ENCODE measurements at regions not wholly inside any gene's neighbourhood (a gene's known extent, or its start where the extent isn't known, plus 50 kb on each side); places are given as distances from the start of the nearest gene placed in this dataset.

DNA sequence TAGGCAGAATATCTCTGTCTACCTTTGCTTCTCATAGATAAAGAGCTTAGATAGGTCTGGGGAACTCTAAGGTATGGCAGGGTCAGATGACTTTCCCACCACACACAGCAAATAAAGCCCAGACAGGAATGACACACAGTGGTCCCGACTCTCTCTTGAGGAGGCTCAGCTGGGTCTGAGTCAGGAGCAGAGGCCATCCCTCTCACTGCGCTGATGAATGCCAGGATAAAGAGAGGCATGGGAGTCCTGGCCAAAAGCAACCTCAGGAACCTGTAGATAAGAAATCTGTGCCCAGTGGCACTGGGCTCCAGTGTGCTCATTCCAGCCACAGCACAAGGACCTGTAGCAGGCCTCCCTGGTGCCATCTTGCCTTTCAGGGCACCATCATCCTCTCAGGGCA, 129.4 kb upstream of the PARP11 start:
- no peak for TF ChIP-seq POLR2A (IDR thresholded peaks at IDR 0.05; ENCODE audit: low read depth, low read length)
- FAIRE-seq (no peak), DNase-seq (ENCODE audit: insufficient read length, low spot score) (no peak)

DNA sequence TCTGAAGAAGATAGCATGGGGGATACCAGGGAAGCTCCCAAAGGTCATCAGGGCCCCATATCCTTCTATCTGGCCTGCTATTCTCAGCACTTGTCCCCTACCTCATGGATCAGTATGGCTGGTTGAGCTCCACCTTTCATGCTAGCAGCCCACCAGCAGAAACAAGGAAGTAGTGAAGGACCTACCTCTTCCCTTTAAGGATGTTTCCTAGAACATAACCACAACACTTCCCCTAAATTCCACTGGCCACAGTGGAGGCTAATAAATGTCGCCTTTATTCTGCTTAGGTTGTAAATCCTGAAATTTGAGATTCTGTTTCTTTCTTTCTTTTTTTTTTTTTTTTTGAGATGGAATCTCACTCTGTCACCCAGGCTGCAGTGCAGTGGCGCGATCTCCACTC, 128.6 kb upstream of the PARP11 start:
- no peak for TF ChIP-seq POLR2A (IDR thresholded peaks at IDR 0.05; ENCODE audit: low read depth, low read length)
- FAIRE-seq = no peak
- no peak for DNase-seq (ENCODE audit: insufficient read length, low spot score)

DNA sequence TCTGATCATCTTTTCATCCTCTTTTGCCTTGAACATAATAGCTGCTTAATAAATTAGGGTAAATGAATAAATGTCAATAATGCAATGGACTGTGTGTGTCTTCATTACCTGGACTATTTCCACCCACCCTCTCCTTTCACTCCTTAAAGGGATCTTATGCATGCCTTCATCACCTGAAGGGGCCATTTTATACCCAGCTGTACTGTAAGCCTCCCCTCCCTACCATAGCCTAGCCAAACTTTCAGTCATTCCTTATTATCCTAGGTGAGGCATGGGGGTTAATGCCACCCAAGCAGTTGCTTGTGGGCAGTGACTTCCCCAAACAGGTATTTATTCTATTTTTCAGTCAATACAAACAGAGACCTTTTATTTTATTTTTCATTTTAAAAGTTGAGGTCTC, 127.8 kb upstream of the PARP11 start:
- DNase-seq (ENCODE audit: insufficient read length, low spot score) = no peak
- no peak for FAIRE-seq
- TF ChIP-seq POLR2A (IDR thresholded peaks at IDR 0.05; ENCODE audit: low read depth, low read length) = no peak

DNA sequence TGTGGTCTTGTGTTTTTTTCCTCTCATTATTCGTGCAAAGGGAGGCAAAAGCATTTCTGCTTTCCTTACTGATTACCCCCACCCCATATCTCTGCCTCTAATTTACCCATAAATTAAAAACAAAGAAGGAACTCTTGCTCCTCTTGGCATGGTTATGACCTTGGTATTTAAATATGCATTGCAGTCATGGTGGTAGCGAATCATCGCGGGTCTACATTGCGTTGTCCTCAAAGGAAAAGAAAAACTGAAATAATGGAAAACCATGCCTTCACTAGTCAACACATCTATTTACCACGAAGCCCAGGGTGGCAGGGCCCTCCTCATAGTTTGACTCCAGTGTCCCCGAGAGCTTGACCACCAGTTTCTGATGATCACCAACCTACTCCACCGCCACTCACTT, 126.7 kb upstream of the PARP11 start:
- DNase-seq (ENCODE audit: insufficient read length, low spot score) (no peak), FAIRE-seq (no peak)
- TF ChIP-seq POLR2A (IDR thresholded peaks at IDR 0.05; ENCODE audit: low read depth, low read length) = no peak

DNA sequence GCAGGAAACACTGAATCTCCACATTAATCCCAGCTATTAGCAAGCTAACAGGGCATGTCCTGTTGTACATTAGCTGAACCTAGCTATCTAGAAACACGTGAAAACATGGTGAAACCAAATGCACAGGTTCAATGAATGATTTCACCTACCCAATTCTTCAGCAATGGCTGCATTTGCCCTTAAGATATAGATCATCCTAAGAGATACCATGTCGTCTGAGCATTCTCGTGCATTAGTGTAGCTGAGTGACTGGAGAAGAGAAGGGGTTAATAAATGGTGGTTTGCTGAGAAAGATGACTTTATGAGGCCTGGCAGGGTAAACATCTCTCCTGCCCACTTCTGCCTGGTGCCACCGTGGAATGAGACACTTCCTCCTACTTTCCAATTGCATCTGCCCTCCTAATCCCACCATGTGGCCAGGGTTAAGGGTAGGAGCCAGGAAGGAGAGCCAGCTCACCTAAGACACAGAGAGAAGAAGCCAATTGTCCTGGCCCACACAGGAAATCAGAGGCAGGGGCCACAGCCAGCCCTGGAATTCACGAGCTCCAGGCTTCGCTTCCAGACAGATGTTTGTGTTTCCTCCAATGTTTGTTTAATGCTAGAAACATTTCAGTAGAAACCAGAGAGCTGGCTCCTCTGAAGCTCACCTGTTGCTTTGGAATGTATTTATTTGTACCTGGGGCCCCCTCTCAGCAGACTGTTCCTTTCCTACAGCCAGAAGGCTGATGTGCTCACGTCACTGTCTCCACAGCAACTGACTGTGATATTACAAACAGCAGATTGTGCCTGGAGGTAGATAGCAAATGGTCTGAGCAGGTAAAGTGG, 126.0 kb upstream of the PARP11 start:
- DNase-seq (ENCODE audit: insufficient read length, low spot score) = no peak
- no peak for FAIRE-seq
- no peak for TF ChIP-seq POLR2A (IDR thresholded peaks at IDR 0.05; ENCODE audit: low read depth, low read length)

DNA sequence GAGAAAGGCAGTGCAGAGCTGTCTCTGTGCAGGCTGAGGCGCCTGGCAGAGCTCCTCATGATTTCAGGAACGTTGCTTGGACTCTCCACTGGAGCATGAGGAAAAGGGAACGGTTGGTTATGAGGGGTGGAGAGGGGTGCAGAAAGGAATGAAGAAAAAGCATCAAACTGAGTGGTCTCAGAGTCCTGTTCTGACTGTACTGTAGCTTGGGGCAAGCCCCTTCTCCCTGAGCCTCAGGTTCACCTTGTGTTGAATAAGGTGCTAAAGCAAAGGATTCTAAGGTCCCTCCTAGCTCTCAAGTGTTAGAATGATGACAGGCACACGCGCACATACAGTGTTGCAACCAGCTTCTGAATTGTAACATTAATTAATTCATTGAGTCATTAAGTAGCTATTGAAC, 125.2 kb upstream of the PARP11 start:
- FAIRE-seq (no peak), DNase-seq (ENCODE audit: insufficient read length, low spot score) (no peak)
- TF ChIP-seq POLR2A (IDR thresholded peaks at IDR 0.05; ENCODE audit: low read depth, low read length) = no peak

DNA sequence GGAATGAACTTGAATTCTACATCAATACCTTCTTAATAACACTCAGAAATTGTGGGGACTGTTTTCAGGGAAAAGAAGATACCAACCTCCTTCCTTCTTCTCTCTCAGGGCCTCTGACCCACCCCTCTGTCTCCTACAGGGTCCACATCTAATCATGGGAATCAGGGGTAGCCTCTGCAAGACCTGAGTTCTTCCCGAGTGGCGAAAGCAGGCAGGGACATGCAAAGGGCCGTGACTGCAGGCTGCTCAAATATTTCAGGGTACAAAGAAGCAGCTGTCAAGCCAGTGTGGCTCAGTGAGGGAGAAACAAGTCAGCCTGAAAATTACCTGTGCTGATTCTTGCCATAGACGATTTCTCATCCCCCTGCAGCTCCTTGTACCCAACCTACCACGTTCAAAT, 123.1 kb upstream of the PARP11 start:
- no peak for TF ChIP-seq POLR2A (IDR thresholded peaks at IDR 0.05; ENCODE audit: low read depth, low read length)
- FAIRE-seq (no peak), DNase-seq (ENCODE audit: insufficient read length, low spot score) (no peak)

DNA sequence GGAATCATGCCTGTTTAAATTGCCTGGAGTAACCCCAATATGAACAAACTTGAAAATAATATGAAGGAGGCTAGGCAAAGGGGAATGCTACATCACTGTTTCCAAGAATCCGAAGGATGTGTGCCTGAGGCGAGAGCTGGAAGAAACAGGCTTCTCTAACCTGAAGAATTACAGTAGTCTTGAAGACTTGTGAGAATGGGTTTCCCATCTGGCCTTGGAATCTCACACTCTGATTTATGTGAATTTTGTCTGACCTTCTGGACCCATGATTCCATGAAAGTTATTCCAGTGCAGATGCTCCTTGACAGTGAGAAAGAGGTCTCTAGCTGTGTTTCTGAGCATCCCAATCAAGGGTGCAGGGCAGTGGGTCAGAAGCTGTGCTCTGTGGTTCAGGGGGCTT, 122.1 kb upstream of the PARP11 start:
- FAIRE-seq (no peak), DNase-seq (ENCODE audit: insufficient read length, low spot score) (no peak)
- no peak for TF ChIP-seq POLR2A (IDR thresholded peaks at IDR 0.05; ENCODE audit: low read depth, low read length)

DNA sequence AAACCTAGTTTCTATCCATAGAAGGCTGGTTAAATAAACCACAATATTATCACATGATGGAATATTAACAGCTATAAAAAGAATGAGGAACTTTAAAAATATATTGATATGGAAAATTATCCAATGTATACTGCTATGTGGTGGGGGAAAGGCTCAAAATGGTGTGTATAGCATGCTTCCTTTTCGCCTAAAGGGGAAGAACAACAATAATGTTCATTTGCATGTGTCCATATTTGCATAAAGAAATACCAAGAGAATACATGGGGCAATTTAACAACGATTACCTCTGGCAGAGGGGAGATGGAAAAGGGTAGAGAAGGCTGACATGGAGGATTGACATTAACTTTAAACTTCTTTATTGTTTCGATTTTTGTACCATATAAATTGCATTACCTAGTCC, 121.3 kb upstream of the PARP11 start:
- TF ChIP-seq POLR2A (IDR thresholded peaks at IDR 0.05; ENCODE audit: low read depth, low read length) = no peak
- DNase-seq (ENCODE audit: insufficient read length, low spot score) = no peak
- FAIRE-seq = no peak

DNA sequence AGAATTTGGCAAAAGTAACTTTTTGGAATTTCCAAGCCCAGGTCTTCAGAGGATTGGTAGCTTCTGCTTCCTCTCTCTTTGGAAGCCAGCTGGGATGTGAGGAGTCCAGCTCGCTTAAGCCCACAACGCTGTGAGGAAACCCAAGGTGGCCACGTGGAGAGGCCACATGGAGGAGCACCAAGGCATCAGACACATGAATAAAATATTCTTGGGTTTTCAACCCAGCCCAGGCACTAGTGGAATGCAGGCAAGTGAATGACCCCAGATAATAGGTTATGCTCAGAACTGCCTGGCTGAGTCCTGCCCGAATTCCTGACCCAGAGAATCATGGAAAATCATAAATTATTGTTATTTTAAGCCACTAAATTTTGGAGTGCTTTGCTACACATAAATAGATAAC, 119.7 kb upstream of the PARP11 start:
- no peak for TF ChIP-seq POLR2A (IDR thresholded peaks at IDR 0.05; ENCODE audit: low read depth, low read length)
- FAIRE-seq = no peak
- no peak for DNase-seq (ENCODE audit: insufficient read length, low spot score)

DNA sequence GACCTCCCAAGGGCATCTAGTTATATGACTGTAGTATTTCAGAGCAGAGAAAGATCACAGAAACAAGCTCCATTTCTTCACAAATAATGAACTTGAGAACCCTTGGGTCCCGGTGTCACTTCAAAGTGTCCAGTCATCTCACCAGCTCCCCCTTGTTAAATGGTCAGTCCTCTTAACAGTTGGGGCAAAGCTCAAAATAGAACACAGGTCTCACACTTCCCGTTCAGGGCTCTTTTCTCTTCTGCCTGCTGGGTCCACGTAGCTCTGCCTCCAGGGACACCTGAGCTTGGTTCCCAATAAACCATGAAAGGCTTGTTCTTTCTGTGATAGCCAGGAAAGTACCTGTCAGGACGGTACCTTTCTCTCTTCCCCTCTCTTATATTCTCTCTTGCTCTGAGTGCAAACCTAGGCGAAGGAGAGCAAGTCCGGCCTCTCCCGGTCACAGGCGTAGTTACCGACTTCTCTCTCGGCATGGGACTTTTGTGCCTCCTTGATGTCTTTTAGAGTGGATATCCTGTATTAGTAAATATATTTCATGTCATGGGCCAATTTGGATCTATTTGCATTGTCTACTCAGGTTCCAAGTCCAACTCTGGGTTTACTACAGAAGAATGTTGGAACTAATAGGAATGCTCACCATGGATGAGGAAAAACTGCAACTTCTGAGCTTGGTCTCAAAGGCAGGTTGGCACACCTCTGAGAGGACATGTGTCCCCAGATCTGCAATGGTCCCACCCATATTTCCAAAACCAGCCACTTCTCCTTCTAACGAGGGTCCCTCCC, 118.8 kb upstream of the PARP11 start:
- TF ChIP-seq POLR2A (IDR thresholded peaks at IDR 0.05; ENCODE audit: low read depth, low read length) = no peak
- FAIRE-seq = no peak
- DNase-seq (ENCODE audit: insufficient read length, low spot score) = no peak

DNA sequence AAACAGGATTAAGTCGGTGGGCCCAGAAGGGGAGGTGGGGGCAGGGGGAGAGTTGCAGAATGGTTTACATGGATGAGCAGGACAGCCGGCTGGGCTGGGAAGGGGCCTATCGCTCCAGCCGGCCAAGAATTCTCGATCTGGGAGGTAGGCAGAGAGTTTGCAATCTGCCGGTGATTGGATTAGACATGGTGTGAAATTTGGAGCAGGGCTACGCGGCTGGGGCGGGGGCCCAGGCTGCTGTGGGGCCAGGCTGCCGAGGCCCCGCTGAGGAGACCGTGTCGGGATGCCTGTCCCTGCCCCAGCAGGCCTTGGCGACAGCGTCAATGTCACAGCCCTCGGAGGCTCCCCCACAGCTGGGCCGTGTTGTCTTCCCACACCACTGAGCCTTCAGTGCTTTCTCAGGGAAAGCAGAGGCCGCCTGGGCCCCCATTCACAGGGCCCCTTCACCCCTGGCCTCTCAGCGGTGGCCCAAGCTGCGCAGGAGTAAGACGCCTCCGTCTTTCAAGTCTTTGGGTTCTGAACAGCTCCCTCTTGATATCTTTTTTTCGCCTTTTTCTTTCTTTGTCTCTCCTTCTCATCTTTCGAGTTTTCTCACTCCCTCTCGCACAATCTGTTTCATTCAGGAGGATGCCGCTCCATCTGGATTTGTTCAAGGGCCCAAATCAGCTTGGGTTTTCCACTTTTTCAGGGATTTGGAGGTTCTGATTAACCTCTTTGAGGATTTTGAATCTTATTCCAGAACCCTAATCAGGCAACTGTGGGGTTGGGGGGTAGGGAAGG, 117.5 kb upstream of the PARP11 start:
- no peak for TF ChIP-seq POLR2A (IDR thresholded peaks at IDR 0.05; ENCODE audit: low read depth, low read length)
- FAIRE-seq (no peak), DNase-seq (ENCODE audit: insufficient read length, low spot score) (no peak)

DNA sequence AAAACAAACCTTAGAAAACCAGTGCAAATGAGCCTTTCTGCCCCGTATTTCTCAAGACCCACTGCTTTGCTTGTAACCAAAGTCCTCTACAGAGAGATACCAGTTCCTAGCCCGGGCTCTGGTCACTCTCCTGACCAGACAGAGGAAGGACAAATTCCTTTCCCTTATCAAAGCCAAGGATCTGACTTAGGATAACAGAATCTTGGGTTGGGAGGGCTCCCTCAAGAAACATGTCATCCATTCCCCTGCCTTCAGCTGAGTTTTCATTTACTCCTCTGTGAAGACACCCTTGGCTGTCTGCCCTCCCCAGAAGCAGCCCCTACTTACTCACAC, 116.0 kb upstream of the PARP11 start:
- DNase-seq (ENCODE audit: insufficient read length, low spot score) (no peak), FAIRE-seq (no peak)
- no peak for TF ChIP-seq POLR2A (IDR thresholded peaks at IDR 0.05; ENCODE audit: low read depth, low read length)

DNA sequence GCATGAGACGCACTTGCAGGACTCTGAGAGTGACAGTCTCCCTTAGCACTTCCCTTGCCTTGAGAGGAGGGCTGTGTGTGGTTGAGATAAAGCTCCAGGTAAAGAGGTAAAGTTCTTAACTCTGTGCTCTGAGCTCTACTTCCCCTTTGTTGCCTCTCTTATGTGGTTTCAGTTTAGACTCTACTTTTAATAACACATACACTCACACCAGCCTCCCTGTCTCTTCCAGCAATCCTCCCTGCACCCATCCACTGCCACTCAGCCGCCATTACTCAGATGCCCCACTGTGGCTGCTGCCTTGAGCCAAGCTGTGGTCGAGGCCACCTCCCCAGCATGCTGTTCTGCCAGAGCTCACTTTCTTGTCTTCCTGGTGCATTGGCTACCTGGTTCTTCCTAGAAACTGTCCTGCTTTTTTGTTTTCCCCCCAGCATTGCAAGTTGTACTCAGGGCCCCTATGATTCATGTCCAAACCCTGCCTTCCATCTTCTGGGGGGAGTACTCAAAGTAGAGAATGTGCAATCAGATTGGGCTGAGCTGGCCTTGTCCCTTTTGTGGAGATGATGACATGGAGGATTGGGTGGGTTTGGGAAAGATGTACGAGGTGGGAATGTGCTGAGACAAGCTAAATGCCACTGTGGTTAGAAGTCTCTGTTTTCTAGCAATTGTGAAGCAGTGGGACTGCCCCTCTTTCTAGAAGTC, 115.5 kb upstream of the PARP11 start:
- FAIRE-seq = no peak
- no peak for TF ChIP-seq POLR2A (IDR thresholded peaks at IDR 0.05; ENCODE audit: low read depth, low read length)
- no peak for DNase-seq (ENCODE audit: insufficient read length, low spot score)
